ENCODE measurements at regions not wholly inside any gene's neighbourhood (a gene's known extent, or its start where the extent isn't known, plus 50 kb on each side); places are given as distances from the start of the nearest gene placed in this dataset.

GRCh38 chr13:86109107-86109506, 309.9 kb upstream of the SLITRK6 start:
- no peaks in the 10 kb centered on the region for H4K20me1 ChIP-seq (ENCODE audit: insufficient read depth, low read length)
- ChIA-PET CTCF (ENCODE audit: unreplicated experiment) (no interaction called here), POLR2A (interaction anchor here (1.2 kb wide), 1 partner anchor 37 kb away, joined by 3 read pairs; no protein-coding TSS in a partner anchor)
- no peak overlapping the region for H3K27ac ChIP-seq (ENCODE audit: low read depth, low read length, poor library complexity, severe bottlenecking)
- H3K79me2 ChIP-seq (ENCODE audit: insufficient read depth, low read depth, low read length) = no peaks in the 10 kb centered on the region
- no peak for DNase-seq (ENCODE audit: low spot score)
- no peak overlapping the region for H3K4me3 ChIP-seq (ENCODE audit: low read depth, low read length, poor library complexity, severe bottlenecking)
- H2AFZ ChIP-seq (ENCODE audit: low read length) = no peak overlapping the region
- no peaks in the 10 kb centered on the region for H3K9me2 ChIP-seq (ENCODE audit: insufficient read depth, low read length)
- TF ChIP-seq CTCF (conservative IDR thresholded peaks at IDR 0.05; ENCODE audit: low read length) (no peak), EZH2phosphoT487 (IDR thresholded peaks at IDR 0.05; ENCODE audit: borderline replicate concordance, low read depth, low read length) (no peak)
- no peaks in the 10 kb centered on the region for H3K36me3 ChIP-seq (ENCODE audit: insufficient read depth, low read length)
- no peaks in the 10 kb centered on the region for H3K4me1 ChIP-seq (ENCODE audit: insufficient read depth, low read length, poor library complexity, severe bottlenecking)
- BruUV-seq (replicated peaks) = no TSS peak
- no peaks in the 10 kb centered on the region for H3K9me3 ChIP-seq (ENCODE audit: low read length)
- no peak overlapping the region for H3K4me2 ChIP-seq (ENCODE audit: low read length)
- intact Hi-C loops (cut with micrococcal nuclease; ENCODE audit: unreplicated experiment) = no loop called here

GRCh38 chr13:86108334-86108733, 309.1 kb upstream of the SLITRK6 start:
- intact Hi-C loops (cut with micrococcal nuclease; ENCODE audit: unreplicated experiment) = no loop called here
- CTCF ChIA-PET (ENCODE audit: unreplicated experiment) = no interaction called here

More at GRCh38 chr13:86108334-86108733, 309.1 kb upstream of the SLITRK6 start:
- Histone ChIP-seq H3K9me3 (ENCODE audit: low read length) (no peaks in the 10 kb centered on the region), H3K4me3 (ENCODE audit: low read depth, low read length, poor library complexity, severe bottlenecking) (no peak overlapping the region), H3K79me2 (ENCODE audit: insufficient read depth, low read depth, low read length) (no peaks in the 10 kb centered on the region), H3K9me2 (ENCODE audit: insufficient read depth, low read length) (no peaks in the 10 kb centered on the region), H3K4me1 (ENCODE audit: insufficient read depth, low read length, poor library complexity, severe bottlenecking) (no peaks in the 10 kb centered on the region), H3K4me2 (ENCODE audit: low read length) (no peak overlapping the region), H3K27ac (ENCODE audit: low read depth, low read length, poor library complexity, severe bottlenecking) (no peak overlapping the region), H2AFZ (ENCODE audit: low read length) (no peak overlapping the region), H3K36me3 (ENCODE audit: insufficient read depth, low read length) (no peaks in the 10 kb centered on the region), H4K20me1 (ENCODE audit: insufficient read depth, low read length) (no peaks in the 10 kb centered on the region)
- POLR2A ChIA-PET = interaction anchor here (0.7 to 1.2 kb wide), 2 partner anchors 13 to 634 kb away, joined by 3 to 4 read pairs; no protein-coding TSS in a partner anchor
- TF ChIP-seq CTCF (conservative IDR thresholded peaks at IDR 0.05; ENCODE audit: low read length) (no peak), EZH2phosphoT487 (IDR thresholded peaks at IDR 0.05; ENCODE audit: borderline replicate concordance, low read depth, low read length) (no peak)
- no peak for DNase-seq (ENCODE audit: low spot score)
- no TSS peak for BruUV-seq (replicated peaks)

All from OCI-LY7 (cell line).